IMR-90 (cell line): ENCODE measurements at regions not wholly inside any gene's neighbourhood (a gene's known extent, or its start where the extent isn't known, plus 50 kb on each side); places are given as distances from the start of the nearest gene placed in this dataset.

Experiments
- ATAC-seq: fragments of 200-7000 bp; cut with Tn5 transposase; 2 replicates; pipeline ENCODE4 v1.9.1; 2020; ENCODE audit warnings: low read depth, mild to moderate bottlenecking, moderate library complexity
- BruUV-seq: library from RNA; stranded (reverse); fragments of 400-500 nt; replicated peaks from 2 replicates; lab custom pipeline; 2021; lab: Mats Ljungman, UMichigan
- CTCF ChIA-PET: fragments of 300-600 bp; formaldehyde crosslinking; extraction: SDS; loops from one replicate; lab custom pipeline; 2021; ENCODE audit warnings: antibody characterized with exemption; lab: Yijun Ruan, JAX
- POLR2A ChIA-PET: fragments of 300-600 bp; sonication (Branson Sonifier 250); formaldehyde crosslinking; loops from one replicate; lab custom pipeline; 2022; ENCODE audit warnings: antibody characterized with exemption; ENCODE audit not compliant: unreplicated experiment; lab: Charles Lee
- DNase-seq: peaks from one replicate; pipeline ENCODE4 v3.0.0; 2013
- H2AFZ ChIP-seq: replicated peaks from 2 replicates; pipeline ENCODE3; 2013; ENCODE audit warnings: low read length, mild to moderate bottlenecking; ENCODE audit not compliant: poor library complexity
- H2AK5ac ChIP-seq: 2 replicates; pipeline ENCODE4 v1.6.1; 2013; ENCODE audit warnings: low read depth, low read length, inconsistent platforms
- H2AK9ac ChIP-seq: replicated peaks from 2 replicates; pipeline ENCODE3; 2013; ENCODE audit warnings: mild to moderate bottlenecking, low read depth, low read length, moderate library complexity; ENCODE audit not compliant: poor library complexity
- H2BK120ac ChIP-seq: 2 replicates; pipeline ENCODE4 v1.6.1; 2013; ENCODE audit warnings: low read depth, low read length, inconsistent platforms
- H2BK15ac ChIP-seq: 3 replicates; pipeline ENCODE4 v1.6.1; 2013; ENCODE audit warnings: low read depth, low read length, inconsistent platforms
- H2BK20ac ChIP-seq: 2 replicates; pipeline ENCODE4 v1.6.1; 2013; ENCODE audit warnings: low read depth, mild to moderate bottlenecking, inconsistent platforms, low read length, moderate library complexity
- H2BK5ac ChIP-seq: 2 replicates; pipeline ENCODE4 v1.6.1; 2013; ENCODE audit warnings: mild to moderate bottlenecking, low read depth, low read length, inconsistent platforms; ENCODE audit not compliant: poor library complexity, severe bottlenecking
- H3K14ac ChIP-seq: replicated peaks from 2 replicates; pipeline ENCODE4 v1.6.1; 2013; ENCODE audit warnings: low read depth, low read length, inconsistent platforms
- H3K18ac ChIP-seq: 2 replicates; pipeline ENCODE4 v1.6.1; 2013; ENCODE audit warnings: low read depth, low read length, control low read depth
- H3K23ac ChIP-seq: 2 replicates; pipeline ENCODE4 v1.6.1; 2013; ENCODE audit warnings: low read depth, low read length, inconsistent platforms
- H3K27ac ChIP-seq: 2 replicates; pipeline ENCODE4 v1.5.1; 2013; ENCODE audit warnings: mild to moderate bottlenecking, control low read depth, low read length; ENCODE audit not compliant: insufficient read depth
- H3K27me3 ChIP-seq: 2 replicates; pipeline ENCODE4 v1.6.1; 2013; ENCODE audit warnings: low read length; ENCODE audit not compliant: control insufficient read depth, insufficient read depth
- H3K36me3 ChIP-seq: 2 replicates; pipeline ENCODE4 v1.6.1; 2013; ENCODE audit warnings: low read length, mixed read lengths; ENCODE audit not compliant: control insufficient read depth, insufficient read depth
- H3K4ac ChIP-seq: 2 replicates; pipeline ENCODE4 v1.6.1; 2013; ENCODE audit warnings: low read depth, low read length, inconsistent platforms
- H3K4me1 ChIP-seq: 2 replicates; pipeline ENCODE4 v1.6.1; 2013; ENCODE audit warnings: low read length, mixed read lengths; ENCODE audit not compliant: control insufficient read depth, insufficient read depth
- H3K4me2 ChIP-seq: 2 replicates; pipeline ENCODE4 v1.6.1; 2013; ENCODE audit warnings: low read depth, mild to moderate bottlenecking, control low read depth, low read length, moderate library complexity
- H3K4me3 ChIP-seq: 2 replicates; pipeline ENCODE4 v1.5.1; 2013; ENCODE audit warnings: low read depth, mild to moderate bottlenecking, control low read depth, low read length, moderate library complexity; ENCODE audit not compliant: insufficient read depth
- H3K56ac ChIP-seq: 2 replicates; pipeline ENCODE4 v1.6.1; 2013; ENCODE audit warnings: low read length, inconsistent platforms; ENCODE audit not compliant: insufficient read depth; ENCODE audit errors: extremely low read depth
- H3K79me1 ChIP-seq, 2 experiments: 2 replicates each; pipeline ENCODE4 v1.6.1; 2013; ENCODE audit warnings: low read length in 2 of 2, inconsistent platforms in 1 of 2, low read depth in 1 of 2
- H3K9ac ChIP-seq: 2 replicates; pipeline ENCODE4 v1.6.1; 2013; ENCODE audit warnings: low read depth, low read length, control low read depth
- H3K9me1 ChIP-seq: 2 replicates; pipeline ENCODE4 v1.6.1; 2013; ENCODE audit warnings: low read length, inconsistent platforms; ENCODE audit not compliant: insufficient read depth
- H3K9me3 ChIP-seq: 2 replicates; pipeline ENCODE4 v1.6.1; 2013; ENCODE audit warnings: low read length; ENCODE audit not compliant: control insufficient read depth, insufficient read depth
- H4K20me1 ChIP-seq: 2 replicates; pipeline ENCODE4 v1.6.1; 2013; ENCODE audit warnings: low read length, inconsistent platforms; ENCODE audit not compliant: insufficient read depth
- H4K5ac ChIP-seq: 2 replicates; pipeline ENCODE4 v1.6.1; 2013; ENCODE audit warnings: mild to moderate bottlenecking, low read depth, low read length, control low read depth
- H4K8ac ChIP-seq, 2 experiments: 2 replicates each; pipeline ENCODE4 v1.6.1; 2013; ENCODE audit warnings: low read depth in 2 of 2, low read length in 2 of 2, control low read depth in 1 of 2, inconsistent platforms in 1 of 2
- H4K91ac ChIP-seq: 2 replicates; pipeline ENCODE4 v1.6.1; 2013; ENCODE audit warnings: low read depth, low read length, inconsistent platforms; ENCODE audit not compliant: insufficient read depth
- ELK1 ChIP-seq: fragments of 150-350 bp; IDR thresholded peaks from 2 replicates; pipeline ENCODE4 v1.6.1; 2016; ENCODE audit warnings: low read depth, mild to moderate bottlenecking, low read length, moderate library complexity, borderline replicate concordance
- MAFK ChIP-seq: IDR thresholded peaks from 2 replicates; pipeline ENCODE4 v1.6.1; 2012; ENCODE audit warnings: low read depth, low read length, improper control_type of control experiment
- MAZ ChIP-seq: IDR thresholded peaks from 2 replicates; pipeline ENCODE4 v1.6.1; 2012; ENCODE audit warnings: low read depth, mild to moderate bottlenecking, low read length, improper control_type of control experiment, moderate library complexity, borderline replicate concordance
- MXI1 ChIP-seq: IDR thresholded peaks from 2 replicates; pipeline ENCODE4 v1.6.1; 2012; ENCODE audit warnings: low read depth, mild to moderate bottlenecking, low read length, moderate library complexity, borderline replicate concordance
- POLR2A ChIP-seq: IDR thresholded peaks from 2 replicates; pipeline ENCODE4 v1.6.1; 2012; ENCODE audit warnings: mild to moderate bottlenecking, low read depth, low read length
- RCOR1 ChIP-seq: IDR thresholded peaks from 2 replicates; pipeline ENCODE4 v1.6.1; 2012; ENCODE audit warnings: mild to moderate bottlenecking, low read length, improper control_type of control experiment; ENCODE audit not compliant: insufficient replicate concordance
- SMC3 ChIP-seq: fragments of 150-350 bp; IDR thresholded peaks from 2 replicates; pipeline ENCODE4 v1.6.1; 2016; ENCODE audit warnings: low read depth, mild to moderate bottlenecking, antibody characterized with exemption, low read length, moderate library complexity
- USF2 ChIP-seq: fragments of 150-350 bp; IDR thresholded peaks from 2 replicates; pipeline ENCODE4 v1.6.1; 2017; ENCODE audit warnings: mild to moderate bottlenecking, antibody characterized with exemption, low read length, low read depth
- WGBS, 2 experiments: methylation state at CpG; one replicate each; pipeline versions ENCODE4 v1.1.5 to v1.1.7; 2013; ENCODE audit warnings: missing lambda C conversion rate in 2 of 2; ENCODE audit not compliant: insufficient read length in 1 of 2; ENCODE audit errors: extremely low coverage in 2 of 2; 5-methylcytosine and 5-hydroxymethylcytosine counted together
- dilution Hi-C: fragments of 300-500 bp; cut with HindIII; formaldehyde crosslinking; loops from one replicate; pipeline ENCODE4 v1.14.3; 2018; ENCODE audit warnings: low sequenced_read_pairs; ENCODE audit not compliant: unreplicated experiment
- in situ Hi-C: fragments of 300-500 bp; cut with MboI; formaldehyde crosslinking; loops from 3 replicates; pipeline ENCODE4 v1.14.3; 2019; ENCODE audit warnings: low sequenced_read_pairs, inconsistent platforms, mixed read lengths
- intact Hi-C: fragments of 100-400 bp; cut with micrococcal nuclease; formaldehyde crosslinking; loops from 2 replicates; pipeline ENCODE4 v1.10.0; 2022

GRCh38 chr6:90807791-90808701, 221.2 kb upstream of the MAP3K7 start (continued):
- no peak for TF ChIP-seq ELK1

- H3K9me3 ChIP-seq = no peaks in the 10 kb centered on the region
- ChIA-PET POLR2A (no interaction called here), CTCF (no interaction called here)
- no peak overlapping the region for H2AFZ ChIP-seq
- no peak overlapping the region for H2BK15ac ChIP-seq
- no peak overlapping the region for H2BK120ac ChIP-seq
- no peaks in the 10 kb centered on the region for H3K4me1 ChIP-seq
- H4K20me1 ChIP-seq = no peaks in the 10 kb centered on the region
- H3K23ac ChIP-seq = no peak overlapping the region
- no peak overlapping the region for H3K18ac ChIP-seq
- H3K9ac ChIP-seq = no peak overlapping the region
- ATAC-seq = no peak
- H4K5ac ChIP-seq = no peak overlapping the region
- no peaks in the 10 kb centered on the region for H3K27me3 ChIP-seq
- no peak overlapping the region for H4K8ac ChIP-seq
- in situ Hi-C loops = no loop called here
- H3K4me2 ChIP-seq = no peak overlapping the region
- no peak overlapping the region for H3K56ac ChIP-seq
- no peak overlapping the region for H3K27ac ChIP-seq
- intact Hi-C loops = no loop called here
- no peaks in the 10 kb centered on the region for H3K79me1 ChIP-seq
- no peak overlapping the region for H4K91ac ChIP-seq
- no peak overlapping the region for H3K4ac ChIP-seq
- no peak for DNase-seq
- no peaks in the 10 kb centered on the region for H3K9me1 ChIP-seq
- H2BK5ac ChIP-seq = no peak overlapping the region
- H2AK5ac ChIP-seq = no peak overlapping the region
- dilution Hi-C loops = no loop called here
- no peak overlapping the region for H2AK9ac ChIP-seq
- no peak overlapping the region for H3K14ac ChIP-seq
- 60% methylated on average over 1 of the region's 1 CpG; no CpG with 5 or more reads in 1 of the 2 experiments for WGBS, 2 experiments
- H3K4me3 ChIP-seq = no peak overlapping the region
- no peak overlapping the region for H2BK20ac ChIP-seq
- no peaks in the 10 kb centered on the region for H3K36me3 ChIP-seq
- TF ChIP-seq ELK1 (no peak), POLR2A (no peak), MXI1 (no peak), MAZ (no peak), SMC3 (no peak), USF2 (no peak), MAFK (no peak), RCOR1 (no peak)
- no TSS peak for BruUV-seq
Measured at GRCh38 chr6:90805619-90806155, 218.8 kb upstream of the MAP3K7 start.
